VCaP (cell line): ENCODE measurements at regions not wholly inside any gene's neighbourhood (a gene's known extent, or its start where the extent isn't known, plus 50 kb on each side); places are given as distances from the start of the nearest gene placed in this dataset.

Source experiments
- H3K27ac ChIP-seq: fragments of 450-650 bp; 2 replicates; pipeline ENCODE4 v1.5.1; 2017
- CTCF ChIP-seq: fragments of 450-650 bp; conservative IDR thresholded peaks from 2 replicates; pipeline ENCODE4 v1.5.1; 2017; ENCODE audit warnings: mild to moderate bottlenecking, moderate library complexity

- H3K27ac ChIP-seq, result no peak overlapping the region
Observed at GRCh38 chr1:82391712-82392111, 591.0 kb downstream of the ADGRL2 start.

GRCh38 chr1:82390627-82391026 is 589.9 kb downstream of the ADGRL2 start:
- no peak overlapping the region for H3K27ac ChIP-seq
- TF ChIP-seq CTCF, result no peak

More at GRCh38 chr1:82391712-82392111, 591.0 kb downstream of the ADGRL2 start:
- TF ChIP-seq CTCF, result no peak

- TF ChIP-seq CTCF, result no peak
- no peak overlapping the region for H3K27ac ChIP-seq
Observed at GRCh38 chr1:82388679-82389078, 587.9 kb downstream of the ADGRL2 start.

GRCh38 chr1:82387012-82387366 is 586.3 kb downstream of the ADGRL2 start:
- no peak overlapping the region for H3K27ac ChIP-seq
- no peak for TF ChIP-seq CTCF

- H3K27ac ChIP-seq, result no peak overlapping the region
- no peak for TF ChIP-seq CTCF
Observed at GRCh38 chr1:82386365-82387011, 585.8 kb downstream of the ADGRL2 start.

- H3K27ac ChIP-seq, result no peak overlapping the region
- no peak for TF ChIP-seq CTCF
Observed at GRCh38 chr1:82384776-82385175, 584.0 kb downstream of the ADGRL2 start.

GRCh38 chr1:82377201-82377884 is 576.6 kb downstream of the ADGRL2 start:
- no peak; the same call in 1 of the 2 replicates for TF ChIP-seq CTCF
- no peak overlapping the region for H3K27ac ChIP-seq
